CMK (cell line): ENCODE measurements at regions not wholly inside any gene's neighbourhood (a gene's known extent, or its start where the extent isn't known, plus 50 kb on each side); places are given as distances from the start of the nearest gene placed in this dataset.
"Not testable (repeated sequence)": the region's sequence is repeated elsewhere in the genome, so short reads cannot be mapped to it uniquely, and the experiment has no call there.

Source experiments
- DNase-seq: peaks from one replicate; pipeline ENCODE4 v3.0.0-alpha.2; 2010; ENCODE audit warnings: low read depth

GRCh38 chr2:215794829-215795546 lies 218.4 kb downstream of the MREG start:
- no peak for DNase-seq

GRCh38 chr2:215793747-215794595 lies 219.4 kb downstream of the MREG start:
- peak; percentile 39 for DNase-seq

GRCh38 chr2:215791481-215791937 lies 221.8 kb downstream of the MREG start:
- no peak for DNase-seq

DNA sequence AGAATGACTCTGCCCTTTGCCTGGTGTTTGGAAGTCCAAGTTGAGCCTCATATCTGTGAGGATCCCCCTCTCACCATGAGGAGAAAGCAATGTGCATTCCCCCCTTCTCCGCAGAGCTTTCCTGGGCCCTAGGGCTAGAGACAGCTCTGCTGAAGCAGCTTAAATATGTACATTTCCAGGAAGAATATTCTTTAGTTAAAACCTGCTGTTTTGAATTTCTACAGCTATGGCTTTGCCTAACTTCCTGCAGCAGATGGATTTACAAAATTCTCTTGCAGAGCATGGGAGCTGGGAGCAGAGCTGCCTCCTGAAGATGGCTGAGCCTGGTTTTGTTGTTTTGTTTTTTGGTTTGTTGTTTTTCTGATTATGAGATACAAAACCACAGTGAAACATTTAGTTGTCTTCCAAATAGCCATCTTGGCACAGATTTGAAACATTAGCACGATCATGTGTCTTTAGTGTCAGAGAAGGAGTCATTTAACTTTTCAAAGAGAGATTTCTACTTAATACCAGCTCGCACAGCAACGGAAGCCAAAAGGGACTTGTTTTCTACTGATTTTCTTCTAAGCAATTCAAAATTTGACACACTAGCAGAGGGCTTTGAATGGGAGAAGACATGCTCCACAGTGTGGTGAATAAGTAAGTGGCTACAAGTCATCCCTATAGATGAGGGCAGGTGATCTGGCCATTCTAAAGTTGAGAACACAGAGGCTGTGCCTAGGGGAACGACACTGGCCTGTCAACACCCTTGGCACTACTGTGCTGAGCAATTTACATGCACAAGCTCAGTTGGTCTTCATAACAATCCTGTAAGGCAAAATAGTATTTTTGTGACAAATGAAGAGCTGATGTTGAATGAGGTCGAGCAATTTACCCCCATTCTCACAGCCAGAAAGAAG lies 222.6 kb downstream of the MREG start:
- DNase-seq, result no peak

GRCh38 chr2:215787565-215788178 lies 225.7 kb downstream of the MREG start:
- no peak for DNase-seq

GRCh38 chr2:215787025-215787424 lies 226.3 kb downstream of the MREG start:
- no peak for DNase-seq

DNA sequence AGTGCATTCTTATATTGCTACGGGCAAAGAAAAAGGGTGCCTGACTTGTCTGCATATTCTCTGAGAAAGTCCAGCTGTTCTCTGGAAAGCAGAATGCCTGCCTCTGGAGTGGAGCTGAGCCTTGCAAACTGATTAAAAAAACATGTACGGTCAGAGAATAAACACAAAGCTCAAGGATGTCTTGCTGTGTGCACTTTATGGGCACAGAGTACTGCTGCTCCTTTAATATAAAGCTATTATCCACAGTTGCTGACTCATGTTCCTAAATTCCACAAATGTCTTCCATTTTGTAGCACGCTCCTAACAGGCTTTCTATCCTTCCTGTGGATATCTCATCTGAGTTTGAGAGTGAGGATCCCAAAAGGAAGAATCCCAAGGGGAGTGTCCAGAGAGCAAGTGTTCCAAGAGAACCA lies 229.0 kb downstream of the MREG start:
- no peak for DNase-seq

DNA sequence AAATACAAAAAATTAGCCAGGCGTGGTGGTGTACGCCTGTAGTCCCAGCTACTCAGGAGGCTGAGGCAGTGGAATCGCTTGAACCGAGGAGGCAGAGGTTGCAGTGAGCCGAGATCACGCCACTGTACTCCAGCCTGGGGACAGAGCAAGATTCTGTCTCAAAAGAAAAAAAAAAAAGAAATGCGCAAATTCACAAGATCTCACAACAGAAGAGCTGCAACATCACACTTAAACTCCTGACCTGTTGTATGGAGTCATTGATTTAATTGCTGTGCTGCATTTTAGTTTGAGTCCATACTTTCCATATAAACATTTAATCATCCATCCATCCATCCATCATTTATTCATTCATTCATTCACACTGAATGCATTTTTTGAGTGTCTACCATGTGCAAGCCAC lies 229.7 kb downstream of the MREG start:
- not testable (repeated sequence) for DNase-seq

DNA sequence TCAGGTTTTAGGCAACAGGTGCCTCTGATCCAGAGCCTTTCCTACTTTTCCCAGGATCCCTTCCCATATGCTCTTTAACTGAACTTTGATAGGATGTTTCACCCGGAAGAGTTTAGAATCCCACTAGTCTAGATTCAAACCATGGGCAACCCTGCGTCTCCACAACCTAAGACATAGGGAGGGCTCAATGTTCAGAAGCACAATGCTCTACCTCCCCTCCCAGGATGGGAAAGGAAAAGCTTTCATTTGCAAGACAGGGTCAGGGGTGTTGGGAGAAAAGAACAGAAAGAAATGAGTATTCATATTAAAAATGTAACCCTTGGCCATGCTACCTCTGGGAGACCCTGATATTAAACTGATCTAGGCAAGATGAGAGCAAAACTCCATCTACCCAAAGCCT lies 230.4 kb downstream of the MREG start:
- DNase-seq, result no peak

GRCh38 chr2:215782295-215782694 lies 231.1 kb downstream of the MREG start:
- no peak for DNase-seq

- no peak for DNase-seq
Observed at GRCh38 chr2:215780907-215781685, 232.3 kb downstream of the MREG start.

- DNase-seq, result no peak
Observed at GRCh38 chr2:215780313-215780712, 233.0 kb downstream of the MREG start.

- DNase-seq, result no peak
Observed at GRCh38 chr2:215779912-215780311, 233.4 kb downstream of the MREG start.

GRCh38 chr2:215777465-215778044 lies 235.8 kb downstream of the MREG start:
- DNase-seq, result no peak

- no peak for DNase-seq
Observed at GRCh38 chr2:215775106-215775505, 238.2 kb downstream of the MREG start.

- no peak for DNase-seq
Observed at GRCh38 chr2:215773728-215774127, 239.6 kb downstream of the MREG start.

DNA sequence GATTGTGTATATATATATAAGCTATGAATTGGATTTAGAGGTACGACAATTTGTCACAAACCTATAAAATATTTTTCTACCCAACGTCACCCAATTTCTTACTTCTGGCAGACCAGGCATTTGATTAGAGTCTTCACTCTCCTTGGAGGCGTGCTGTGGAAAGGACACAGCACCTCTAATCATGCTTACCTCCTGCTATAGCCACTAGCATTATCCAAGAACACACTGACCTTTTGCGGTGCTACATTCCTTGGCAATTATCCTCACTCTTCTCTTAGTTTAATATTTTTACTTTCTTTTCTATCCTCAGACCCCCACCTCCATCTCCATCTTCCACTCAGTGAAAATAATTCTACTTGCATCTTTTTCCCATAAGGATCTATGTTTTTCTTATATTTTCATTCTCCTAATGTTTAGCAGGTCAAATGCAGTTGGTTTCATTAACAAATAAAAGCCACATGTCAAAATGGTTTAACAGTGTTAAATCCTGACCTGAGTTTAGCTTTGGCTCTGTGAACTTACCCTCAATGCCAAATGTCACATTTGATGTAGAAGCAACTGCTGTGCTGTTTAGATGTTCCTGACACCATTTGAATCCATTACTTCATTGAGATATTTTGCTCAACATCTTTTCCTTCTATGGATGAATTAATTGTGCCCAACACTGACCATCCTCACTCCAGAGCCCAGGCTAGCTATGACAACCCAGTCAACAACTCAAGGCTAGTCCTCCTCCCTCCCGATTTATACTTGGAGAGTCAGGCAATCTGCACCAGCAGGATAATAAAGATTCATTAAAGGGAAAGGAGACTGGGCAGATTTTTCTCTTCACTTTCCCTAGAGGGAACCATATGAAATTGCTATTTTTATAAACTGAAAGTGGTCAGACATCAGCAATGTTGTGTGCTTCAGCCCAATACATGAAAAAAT lies 240.5 kb downstream of the MREG start:
- DNase-seq, result no peak

- no peak for DNase-seq
Observed at GRCh38 chr2:215772003-215772402, 241.3 kb downstream of the MREG start.

GRCh38 chr2:215771241-215771640 lies 242.1 kb downstream of the MREG start:
- DNase-seq, result no peak

DNA sequence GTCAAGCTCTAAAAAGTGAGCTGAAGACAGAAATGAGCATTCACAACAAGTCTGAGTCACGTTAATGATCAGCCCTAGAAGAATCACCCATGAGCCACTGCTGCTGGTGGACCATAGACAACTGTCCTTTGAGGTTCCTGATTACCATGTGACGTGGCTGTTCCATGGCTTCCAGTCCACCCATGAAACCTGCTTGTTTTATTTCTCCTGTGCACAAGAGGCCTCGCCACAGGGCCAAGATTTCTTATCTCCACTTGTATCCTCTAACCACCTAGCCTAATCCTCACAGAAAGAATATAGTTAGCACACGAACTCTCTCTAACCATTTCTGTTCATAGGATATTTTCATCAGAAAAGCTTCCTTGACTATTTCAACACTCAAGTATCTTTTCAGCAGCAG lies 242.7 kb downstream of the MREG start:
- DNase-seq, result no peak
